IPS DF 4.7 (cell line): ENCODE measurements at regions not wholly inside any gene's neighbourhood (a gene's known extent, or its start where the extent isn't known, plus 50 kb on each side); places are given as distances from the start of the nearest gene placed in this dataset.
"Not testable (repeated sequence)": the region's sequence is repeated elsewhere in the genome, so short reads cannot be mapped to it uniquely, and the experiment has no call there.

Experiments
- DNase-seq: peaks from one replicate; pipeline ENCODE4 v3.0.0-alpha.2; 2013; ENCODE audit warnings: low spot score; ENCODE audit errors: extremely low read depth

DNA sequence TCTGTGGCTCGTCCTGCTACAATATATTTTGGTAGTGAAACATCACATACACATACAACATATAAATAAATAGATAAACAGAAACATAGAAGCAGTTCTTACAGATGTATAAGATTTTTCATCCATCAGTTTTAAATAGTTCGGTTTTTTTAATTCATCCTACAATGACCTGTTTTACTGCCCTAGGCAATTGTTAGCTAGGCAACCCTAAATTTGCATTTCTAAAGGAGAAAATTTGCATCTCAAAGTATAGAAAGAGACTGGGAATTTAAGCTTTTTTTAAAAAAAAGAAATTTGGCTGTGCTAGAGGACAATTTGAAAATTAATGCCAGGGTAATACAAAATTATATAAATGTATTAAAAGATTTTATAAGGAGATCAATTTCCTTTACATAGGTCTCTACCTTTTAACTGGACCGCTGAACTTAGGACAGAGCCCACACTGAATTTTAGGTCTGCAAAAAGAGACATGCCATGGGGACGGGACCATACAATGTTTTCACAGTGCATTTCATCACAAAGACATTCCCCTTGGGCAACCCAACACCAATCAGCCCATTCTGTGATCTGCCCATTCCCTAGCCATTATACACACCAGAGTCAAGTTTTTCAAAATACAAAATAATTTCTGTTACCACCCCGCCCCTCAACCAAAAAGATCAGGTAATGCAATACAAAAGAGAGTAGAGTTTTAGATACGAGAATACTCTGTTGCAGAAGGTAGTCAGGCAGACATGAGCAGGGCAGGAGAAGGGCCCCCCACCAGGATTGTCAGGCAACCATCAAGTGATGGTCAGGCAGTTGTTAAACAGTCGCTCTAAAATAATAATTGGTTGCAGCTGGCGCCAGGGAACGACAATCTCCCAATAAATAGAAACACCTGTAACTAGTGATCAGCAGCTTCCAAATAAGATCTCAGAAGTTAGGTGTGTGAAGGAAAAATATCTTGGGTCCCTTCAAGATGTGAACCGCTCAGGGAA is 299.7 kb upstream of the SGCG start:
- no peak for DNase-seq

DNA sequence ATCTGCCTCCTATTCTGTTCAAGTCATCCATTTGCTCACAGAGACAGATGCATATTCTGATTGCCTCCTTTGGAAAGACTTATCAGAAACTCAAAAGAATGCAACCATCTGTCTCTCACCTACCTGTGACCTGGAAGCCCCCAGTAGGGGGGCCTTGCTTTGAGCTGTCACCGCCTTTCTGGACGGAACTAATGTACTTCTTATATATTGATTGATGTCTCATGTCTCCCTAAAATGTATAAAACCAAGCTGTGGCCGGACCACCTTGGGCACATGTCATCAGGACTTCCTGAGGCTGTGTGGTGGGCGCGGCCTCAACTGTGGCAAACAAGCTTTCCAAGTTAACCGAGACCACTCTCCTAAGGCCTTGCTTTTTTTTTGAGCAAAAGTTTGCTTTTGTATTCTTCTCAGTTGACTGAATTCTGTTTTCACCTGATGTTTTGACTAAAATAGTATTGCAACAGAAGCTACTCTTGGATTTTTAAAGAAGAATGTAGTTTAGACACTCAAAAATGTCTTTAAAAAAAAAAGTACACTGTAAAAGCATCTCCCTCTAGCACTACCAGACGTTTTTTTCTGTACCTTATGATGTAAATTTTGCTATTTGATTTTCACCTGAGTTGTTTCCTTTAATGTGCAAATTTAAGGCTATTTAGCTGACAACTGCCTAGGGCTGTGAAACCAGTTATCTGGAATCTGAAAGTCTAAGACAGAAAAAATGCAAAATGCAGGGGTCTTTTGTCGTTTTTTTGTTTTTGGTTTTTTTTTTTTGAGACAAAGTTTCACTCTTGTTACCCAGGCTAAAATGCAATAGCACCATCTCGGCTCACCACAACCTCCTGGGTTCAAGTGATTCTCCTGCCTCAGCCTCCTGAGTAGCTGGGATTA is 298.8 kb upstream of the SGCG start:
- DNase-seq: not testable (repeated sequence)

DNA sequence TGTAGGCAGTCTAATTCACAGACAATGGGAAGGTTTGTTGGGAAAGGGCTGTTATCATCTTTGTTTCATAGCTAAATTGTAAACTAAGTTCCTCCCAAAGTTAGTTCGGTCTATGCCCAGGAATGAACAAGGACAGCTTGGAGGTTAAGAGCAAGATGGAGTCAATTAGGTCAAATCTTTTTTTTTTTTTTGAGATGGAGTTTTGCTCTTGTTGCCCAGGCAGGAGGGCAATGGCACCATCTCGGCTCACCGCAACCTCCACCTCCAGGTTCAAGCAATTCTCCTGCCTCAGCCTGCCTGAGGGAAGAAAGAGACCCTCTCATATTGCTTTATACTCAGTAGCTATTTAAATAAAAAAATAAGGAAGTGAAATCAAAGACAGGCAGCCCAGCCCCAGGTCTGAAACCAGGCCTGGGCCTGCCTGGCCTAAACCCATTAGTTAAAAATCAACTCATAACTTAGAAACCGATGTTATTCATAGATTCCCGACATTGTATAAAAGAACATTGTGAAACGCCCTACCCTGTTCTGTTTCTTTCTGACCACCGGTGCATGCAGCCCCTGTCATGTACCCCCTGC is 297.4 kb upstream of the SGCG start:
- DNase-seq: no peak

DNA sequence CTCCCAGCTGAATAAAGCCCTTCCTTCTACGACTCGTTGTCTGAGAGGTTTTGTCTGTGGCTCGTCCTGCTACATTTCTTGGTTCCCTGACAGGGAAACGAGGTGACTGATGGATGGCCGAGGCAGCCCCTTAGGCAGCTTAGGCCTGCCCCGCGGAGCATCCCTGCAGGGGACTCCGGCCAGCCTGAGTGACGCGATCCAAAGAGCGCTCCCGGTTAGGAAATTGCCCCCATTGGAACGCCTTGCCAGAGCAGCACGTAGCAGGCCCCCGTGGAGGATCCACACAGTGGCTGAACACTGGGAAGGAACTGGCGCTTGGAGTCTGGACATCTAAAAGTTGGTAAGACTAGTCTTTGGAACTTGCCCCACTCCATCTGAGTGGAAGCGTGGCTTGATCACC is 296.8 kb upstream of the SGCG start:
- DNase-seq: no peak

DNA sequence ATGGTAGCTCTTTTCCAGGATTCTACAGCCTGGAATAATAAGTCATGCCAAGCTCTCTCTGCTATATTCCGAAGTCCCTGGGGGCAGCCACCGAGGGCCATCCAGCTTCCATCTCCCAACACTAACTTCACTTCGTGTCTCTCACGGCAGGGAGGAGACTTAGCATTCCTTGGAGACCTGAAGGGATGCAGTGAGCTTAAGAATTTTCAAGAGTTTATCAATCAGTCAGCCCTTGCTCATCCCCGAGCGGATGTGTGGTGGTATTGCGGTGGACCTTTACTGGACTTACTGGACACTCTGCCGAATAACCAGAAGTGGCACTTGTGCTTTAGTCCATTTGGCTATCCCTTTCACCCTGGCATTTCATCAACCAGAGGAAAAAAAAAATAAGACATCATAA is 294.7 kb upstream of the SGCG start:
- not testable (repeated sequence) for DNase-seq

DNA sequence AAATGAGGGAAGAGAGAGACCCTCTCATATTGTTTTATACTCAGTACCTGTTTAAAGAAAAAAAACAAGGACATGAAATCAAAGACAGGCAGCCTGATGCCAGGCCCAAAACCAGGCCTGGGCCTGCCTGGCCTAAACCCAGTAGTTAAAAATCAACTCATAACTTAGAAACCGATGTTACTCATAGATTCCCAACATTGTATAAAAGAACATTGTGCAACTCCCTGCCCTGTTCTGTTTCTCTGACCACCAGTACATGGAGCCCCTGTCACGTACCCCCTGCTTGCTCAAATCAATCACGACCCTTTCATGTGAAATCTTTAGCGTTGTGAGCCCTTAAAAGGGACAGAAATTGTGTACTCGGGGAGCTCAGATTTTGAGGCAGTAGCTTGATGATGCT is 291.4 kb upstream of the SGCG start:
- DNase-seq: not testable (repeated sequence)

DNA sequence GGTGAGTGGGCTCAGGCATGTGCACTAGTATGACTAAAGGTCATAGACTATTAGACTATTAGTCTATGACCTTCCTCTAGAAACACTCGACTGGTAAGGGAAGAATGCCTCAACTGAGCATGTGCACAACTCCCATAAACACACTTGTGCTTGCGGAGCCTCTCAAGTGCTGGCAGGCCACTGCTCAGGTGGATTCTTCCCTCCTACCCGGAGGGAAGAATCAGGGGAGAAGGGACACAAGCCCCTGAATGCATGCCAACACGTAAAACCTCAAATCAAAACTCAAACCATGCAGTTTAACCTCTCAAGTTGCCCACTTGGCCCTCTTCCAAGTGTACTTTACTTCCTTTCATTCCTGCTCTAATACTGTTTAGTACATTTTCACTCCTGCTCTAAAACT is 287.6 kb upstream of the SGCG start:
- no peak for DNase-seq

DNA sequence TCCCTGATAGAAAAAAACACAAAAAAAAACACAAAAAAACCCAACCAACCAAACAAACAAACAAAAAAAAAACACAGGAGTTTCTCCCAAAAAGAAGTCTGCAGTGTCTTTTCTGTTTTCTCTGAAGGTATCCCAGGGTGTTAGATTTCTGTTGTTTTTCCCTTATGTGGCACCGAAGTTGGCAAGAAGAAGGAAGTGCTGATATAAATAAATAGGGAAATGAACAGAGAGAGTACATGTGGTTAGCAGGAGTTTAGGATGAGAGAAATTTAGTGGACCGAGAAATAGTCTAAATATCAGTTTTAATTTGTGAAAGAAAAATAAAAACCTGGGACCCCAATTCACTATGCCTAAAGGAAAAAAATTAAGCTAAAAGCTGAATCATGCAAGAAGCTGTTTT is 287.0 kb upstream of the SGCG start:
- DNase-seq: no peak

DNA sequence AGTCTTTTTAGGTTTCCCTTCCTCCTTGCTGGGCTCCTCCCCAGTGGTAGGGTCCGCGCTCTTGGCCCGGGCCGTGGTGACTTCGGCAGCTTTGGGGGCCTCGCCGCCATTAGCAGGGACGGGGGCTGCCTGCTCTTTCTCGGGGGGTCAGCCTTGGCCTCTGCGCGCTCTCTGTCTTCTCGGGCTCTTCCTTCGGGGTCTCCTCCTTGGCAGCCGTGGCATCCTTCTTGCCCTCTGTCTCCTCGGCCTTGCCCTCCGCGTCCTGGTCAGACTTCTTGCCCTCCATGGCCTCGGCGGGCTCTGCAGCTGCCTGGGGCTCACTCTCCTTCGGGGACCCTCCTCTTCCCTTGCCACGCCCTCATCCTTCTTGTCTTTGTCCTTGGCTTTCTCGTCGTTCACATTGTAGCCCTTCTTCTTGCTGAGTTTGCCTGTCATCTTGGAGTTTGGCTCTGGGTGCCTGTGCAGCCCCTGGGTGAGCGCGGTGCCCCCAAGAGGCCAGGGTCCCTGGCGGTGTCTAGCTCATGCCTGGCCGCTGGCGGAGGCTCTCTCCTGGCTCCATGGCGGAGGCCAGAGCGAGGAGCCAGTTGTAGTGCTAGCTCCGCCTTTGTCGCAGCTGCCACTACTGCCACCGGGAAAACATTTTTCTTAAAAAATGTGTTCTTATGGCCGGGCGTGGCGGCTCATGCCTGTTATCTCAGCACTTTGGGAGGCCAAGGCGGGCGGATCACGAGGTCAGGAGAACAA is 283.0 kb upstream of the SGCG start:
- DNase-seq: no peak

DNA sequence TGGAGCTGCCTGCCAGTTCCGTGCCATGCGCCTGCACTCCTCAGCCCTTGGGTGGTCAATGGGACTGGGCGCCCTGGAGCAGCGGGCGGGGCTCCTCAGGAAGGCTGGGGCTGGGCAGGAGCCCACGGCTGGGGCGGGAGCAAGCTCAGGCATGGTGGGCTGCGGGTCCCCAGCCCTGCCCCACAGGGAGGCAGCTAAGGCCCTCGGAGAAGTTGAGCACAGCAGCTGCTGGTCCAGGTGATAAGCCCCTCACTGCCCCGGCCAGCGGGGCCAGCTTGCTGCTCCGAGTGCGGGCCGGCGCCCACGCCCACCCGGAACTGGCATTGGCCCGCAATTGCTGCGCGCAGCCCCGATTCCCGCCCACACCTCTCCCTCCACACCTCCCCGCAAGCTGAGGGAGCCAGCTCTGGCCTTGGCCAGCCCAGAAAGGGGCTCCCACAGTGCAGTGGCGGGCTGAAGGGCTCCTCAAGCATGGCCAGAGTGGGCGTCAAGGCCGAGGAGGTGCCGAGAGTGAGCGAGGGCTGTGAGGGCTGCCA is 280.3 kb upstream of the SGCG start:
- not testable (repeated sequence) for DNase-seq

DNA sequence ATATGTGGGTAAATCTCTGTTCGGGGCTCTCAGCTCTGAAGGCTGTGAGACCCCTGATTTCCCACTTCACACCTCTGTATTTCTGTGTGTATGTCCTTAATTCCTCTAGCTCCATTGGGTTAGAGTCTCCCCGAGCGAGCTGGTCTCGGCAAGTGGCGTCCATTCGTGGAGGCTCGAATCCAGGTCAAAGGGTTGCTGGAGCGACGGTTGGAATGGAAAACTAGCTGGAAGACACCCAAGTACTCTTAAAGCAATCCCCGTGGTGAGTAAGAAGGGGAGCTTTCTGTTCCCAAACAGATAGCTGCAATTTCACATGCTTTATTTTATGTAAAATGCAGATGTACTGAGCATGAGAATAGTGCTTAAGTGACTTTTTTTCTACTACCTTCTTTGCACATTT is 277.5 kb upstream of the SGCG start:
- DNase-seq: no peak

DNA sequence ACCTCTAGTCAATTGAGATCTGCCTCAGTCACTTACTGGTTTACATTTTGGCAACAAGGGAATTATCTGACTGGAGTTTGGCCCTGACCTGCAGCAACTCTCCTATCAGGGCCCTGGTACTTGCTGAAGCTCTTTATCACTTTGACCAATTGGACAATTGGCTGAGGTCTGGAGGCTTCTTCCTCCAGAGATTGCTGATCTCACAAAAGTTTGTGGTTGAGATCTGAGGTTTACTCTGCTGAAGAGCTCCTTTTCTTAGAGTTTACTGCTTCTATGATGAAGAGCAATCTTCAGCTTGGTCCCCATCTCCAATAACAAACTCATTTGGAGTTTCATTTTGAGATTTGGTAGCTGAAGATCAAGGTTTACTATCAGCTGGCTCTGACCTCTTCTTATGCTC is 276.9 kb upstream of the SGCG start:
- no peak for DNase-seq

DNA sequence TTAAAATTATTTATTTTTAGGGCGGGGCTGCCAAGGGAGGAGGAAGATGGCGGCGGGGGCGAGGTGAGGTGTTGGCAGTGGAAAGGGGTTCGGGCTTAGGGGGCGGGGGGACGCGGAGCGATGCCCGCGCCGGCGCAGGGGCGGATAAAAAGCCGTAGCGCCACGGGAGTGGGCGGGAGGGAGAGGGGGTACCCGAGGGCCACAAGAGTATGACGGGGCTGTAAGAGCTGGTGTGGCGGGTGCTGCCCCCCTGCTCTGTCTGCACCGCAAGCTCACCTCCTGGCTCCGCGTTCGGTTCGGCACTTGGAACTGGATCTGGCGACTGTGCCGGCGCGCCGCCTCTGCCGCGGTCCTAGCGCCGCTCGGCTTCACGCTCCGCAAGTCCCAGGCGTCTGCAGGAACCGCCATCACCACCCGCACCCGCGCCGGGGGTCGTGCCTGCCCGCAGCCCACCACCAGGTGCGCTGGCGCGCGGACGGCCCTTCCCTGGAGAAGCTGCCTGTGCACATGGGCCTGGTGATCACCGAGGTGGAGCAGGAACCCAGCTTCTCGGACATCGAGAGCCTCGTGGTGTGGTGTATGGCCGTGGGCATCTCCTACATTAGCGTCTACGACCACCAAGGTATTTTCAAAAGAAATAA is 265.2 kb upstream of the SGCG start:
- peak; percentile 19 for DNase-seq

DNA sequence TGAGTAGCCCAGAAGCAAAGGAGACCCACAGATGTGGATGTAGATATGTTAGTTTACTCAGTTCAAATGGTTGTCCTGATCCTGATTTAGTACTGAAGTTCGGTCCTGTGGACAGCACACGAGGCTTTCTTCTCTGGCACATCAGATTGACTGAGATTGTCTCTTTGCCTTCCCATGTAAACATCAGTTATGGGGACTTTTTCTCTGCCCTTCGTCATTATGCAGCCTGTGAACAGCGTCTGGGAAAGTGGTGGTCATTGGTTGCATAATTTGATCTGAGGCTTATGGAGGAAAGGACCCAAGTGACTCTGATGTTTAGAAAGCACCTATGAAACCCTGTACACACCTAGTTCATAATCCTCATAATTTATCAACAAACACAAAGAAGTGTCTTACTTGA is 264.5 kb upstream of the SGCG start:
- not testable (repeated sequence) for DNase-seq

DNA sequence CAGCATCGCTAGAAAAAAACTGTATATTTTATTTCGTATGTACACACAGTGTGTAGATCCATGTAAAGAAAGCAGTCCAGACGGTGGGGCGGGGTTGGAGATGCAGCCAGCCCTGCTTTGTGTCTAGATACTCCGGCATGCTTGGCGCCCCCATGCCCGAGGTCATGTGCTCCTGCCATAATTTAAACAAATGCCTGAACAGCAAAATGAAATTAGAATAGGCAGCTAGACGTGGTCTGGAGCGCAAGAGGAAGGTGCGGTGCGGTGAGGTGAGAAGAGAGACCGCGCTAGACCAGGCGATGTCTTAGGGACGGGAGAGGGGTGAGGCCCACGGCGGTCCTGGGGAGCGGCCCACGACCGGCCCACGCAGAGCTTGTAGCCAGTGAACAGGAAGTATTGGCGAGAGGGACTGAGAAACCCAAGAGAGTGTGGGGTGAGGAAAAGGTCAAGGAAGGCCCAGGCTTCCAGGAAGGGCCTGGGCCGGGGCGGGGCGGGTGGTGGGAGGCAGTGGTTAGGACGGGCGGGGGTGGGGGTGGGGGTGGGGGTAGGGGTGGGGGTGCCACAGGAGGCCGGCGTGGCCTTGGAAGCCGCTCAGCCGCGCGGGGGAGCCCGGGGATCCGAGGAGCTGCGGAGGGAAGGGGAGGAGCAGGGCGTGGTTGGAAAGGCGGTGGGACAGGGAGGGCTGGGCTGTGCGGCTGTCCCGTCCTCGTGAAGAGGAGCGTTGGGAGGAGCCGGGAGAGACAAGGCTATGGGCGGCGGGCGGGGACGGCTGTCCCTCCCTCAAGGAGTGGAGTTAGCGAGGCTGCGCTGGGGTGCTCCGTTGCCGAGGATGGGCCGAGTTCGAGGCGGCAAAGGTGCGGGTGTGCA is 254.7 kb upstream of the SGCG start:
- DNase-seq: no peak

DNA sequence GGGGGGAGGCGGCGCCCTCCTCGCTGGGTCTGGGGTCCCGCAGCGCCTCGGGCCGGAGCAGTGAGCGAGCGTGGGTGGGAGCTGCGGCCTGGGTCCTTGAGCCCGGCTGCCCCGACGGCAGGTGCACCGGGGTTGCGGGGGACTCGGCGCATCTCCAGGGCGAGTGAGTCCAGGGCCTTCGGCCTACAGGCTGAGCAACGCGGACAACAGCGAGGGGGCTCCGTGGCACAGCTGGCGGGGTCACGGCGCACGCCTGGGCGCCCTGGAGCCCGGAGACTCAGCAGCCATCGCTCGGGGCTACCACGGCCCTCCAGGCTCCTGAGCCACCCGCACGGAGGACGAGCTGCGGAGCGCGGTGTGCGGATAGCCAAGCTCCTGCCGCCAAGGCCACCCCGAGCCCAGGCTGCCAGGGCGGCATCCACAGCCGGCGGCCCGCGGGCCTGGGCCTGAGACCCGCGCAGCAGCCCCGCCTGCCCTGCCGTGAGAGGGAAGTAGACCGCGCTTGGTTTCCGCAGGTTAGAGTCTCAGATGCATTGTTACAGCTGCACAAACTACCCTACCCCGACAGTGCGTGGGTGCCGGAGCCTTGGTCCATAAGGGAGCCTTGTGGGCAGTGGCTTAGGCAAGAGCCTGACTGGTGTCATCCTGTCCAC is 253.9 kb upstream of the SGCG start:
- DNase-seq: no peak

DNA sequence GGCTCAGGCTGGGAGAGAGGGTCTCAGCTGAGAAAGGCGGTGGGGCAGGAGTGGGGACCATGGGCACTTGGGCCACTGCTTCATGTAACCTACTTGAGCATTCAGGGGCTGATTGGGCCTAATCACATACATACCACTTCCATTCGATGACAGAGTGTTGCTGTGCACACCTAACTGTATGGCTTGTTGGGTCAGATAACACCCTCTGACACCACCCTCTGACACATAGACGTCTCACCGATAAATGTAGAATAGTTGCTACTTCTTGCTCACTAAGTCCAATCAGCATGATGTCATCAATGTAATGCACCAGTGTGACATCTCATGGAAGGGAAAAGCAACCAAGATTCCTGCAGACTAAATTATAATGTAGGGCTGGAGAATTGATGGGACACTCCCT is 252.9 kb upstream of the SGCG start:
- DNase-seq: not testable (repeated sequence)

DNA sequence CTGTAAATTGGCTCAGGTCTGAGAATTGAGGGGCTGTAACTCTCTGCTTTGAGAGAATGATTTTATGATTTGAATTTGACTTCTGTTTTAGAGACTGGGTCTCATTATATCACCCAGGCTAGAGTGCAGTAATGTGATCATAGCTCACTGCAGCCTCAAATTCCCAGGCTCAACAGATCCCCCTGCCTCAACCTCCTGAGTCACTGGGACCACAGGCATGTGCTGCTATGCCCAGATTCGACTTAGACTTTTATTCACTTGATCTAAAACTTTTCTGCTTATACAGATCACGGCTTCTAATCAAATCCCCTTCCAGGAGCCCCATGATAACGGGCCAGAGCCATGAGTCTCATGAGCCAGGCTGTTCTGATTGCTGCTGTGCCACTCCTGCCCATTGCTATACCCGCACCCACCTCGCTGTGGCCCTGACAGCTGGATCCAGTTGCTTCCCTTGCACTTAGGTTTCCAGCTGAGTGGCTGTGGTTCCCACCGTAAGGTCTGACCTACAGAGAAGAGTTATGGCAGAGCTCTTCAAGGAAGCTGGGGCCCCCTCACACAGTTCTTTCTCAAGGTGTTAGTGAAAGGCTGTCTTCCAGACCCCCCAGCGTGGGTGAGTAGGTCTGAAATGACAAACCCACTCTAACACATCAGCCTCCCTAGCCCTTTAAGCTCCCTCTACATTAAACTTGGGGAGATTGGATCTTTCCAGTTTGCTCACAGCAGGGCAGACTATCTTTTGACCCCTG is 251.2 kb upstream of the SGCG start:
- no peak for DNase-seq
